ENCODE measurements at regions not wholly inside any gene's neighbourhood (a gene's known extent, or its start where the extent isn't known, plus 50 kb on each side); places are given as distances from the start of the nearest gene placed in this dataset.

DNA sequence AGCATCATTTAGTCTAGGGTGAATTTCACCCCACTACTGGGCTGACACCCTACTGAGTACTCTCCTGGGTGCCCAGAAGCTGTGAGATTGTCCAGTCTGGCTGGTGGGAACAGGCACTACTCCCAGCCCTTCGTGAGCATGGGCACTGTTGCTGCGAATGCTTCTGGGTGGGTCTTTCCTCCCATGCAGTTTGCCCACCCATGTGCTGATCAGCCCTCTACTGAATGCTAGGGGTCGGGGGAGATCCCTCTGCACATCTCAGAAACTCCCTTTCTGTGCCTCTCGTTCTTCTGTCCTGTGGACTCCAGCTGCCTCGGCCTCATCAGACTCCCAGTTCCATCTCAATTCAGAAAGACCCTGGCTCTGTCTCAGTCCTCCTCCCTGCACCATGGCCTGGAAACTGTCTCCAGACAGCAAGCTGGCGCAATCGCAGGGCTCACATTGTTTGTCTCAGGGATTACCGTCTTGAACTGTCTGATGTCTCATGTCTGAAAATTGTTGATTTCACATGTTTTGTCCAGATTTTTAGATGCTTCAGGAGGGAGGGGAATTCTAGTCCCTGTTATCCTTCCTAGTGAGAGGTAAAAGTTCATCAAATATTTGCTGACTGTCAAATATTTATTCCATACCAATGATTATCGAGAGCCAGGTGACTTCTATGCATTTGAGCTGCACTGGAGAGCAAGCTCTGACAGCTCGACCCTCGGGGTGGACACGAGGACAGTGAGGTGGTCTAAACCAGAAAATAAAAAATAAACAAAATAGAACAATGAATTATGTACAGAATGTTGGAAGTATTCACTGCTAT, 316.6 kb upstream of the RTL1 start:
- no peak overlapping the region for H3K27ac Mint-ChIP-seq
- no peaks in the 10 kb centered on the region for H3K27me3 Mint-ChIP-seq

DNA sequence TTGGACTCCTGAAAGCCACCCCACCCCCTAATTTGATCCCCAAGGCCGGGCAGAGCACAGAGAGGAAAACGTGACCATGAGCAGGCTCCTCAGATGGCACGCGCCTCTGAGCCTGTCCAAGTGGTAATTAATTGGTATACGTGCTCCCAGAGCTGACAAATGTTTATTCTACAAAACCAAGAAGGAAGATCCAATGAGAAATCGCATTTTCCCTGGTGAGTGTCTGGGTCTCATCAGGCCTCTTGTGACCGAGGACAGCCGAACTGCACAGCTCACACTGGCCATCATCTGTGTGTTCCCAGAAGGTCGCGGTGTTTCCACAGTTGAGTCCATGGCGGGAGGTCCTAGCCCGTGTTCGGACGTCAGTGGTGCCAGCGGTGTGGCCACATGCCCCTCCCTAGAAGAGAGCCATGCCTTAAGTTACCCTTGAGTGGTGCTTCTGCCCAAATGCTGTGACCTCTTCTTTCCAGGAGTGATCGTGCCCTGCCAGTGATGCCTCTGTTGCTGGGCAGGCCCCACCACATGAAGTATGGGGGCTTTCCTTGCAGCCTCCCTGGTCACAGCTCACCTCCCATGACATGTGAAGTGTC, 317.5 kb upstream of the RTL1 start:
- Mint-ChIP-seq H3K36me3 (ENCODE audit: low read depth) (no peaks in the 10 kb centered on the region), H3K27me3 (no peaks in the 10 kb centered on the region), H3K4me1 (ENCODE audit: low read depth) (no peaks in the 10 kb centered on the region), H3K27ac (no peak overlapping the region), H3K4me3 (no peak overlapping the region), H3K9me3 (no peaks in the 10 kb centered on the region)

More for the DNA sequence above, 316.6 kb upstream of the RTL1 start:
- Mint-ChIP-seq H3K4me3 (no peak overlapping the region), H3K9me3 (peaks cover 1% of the 10 kb centered on the region), H3K4me1 (ENCODE audit: low read depth) (no peaks in the 10 kb centered on the region), H3K36me3 (ENCODE audit: low read depth) (no peaks in the 10 kb centered on the region)

GRCh38 chr14:101221549-101222160, 318.1 kb upstream of the RTL1 start:
- Mint-ChIP-seq H3K4me3 (no peak overlapping the region), H3K27me3 (no peaks in the 10 kb centered on the region), H3K36me3 (ENCODE audit: low read depth) (no peaks in the 10 kb centered on the region), H3K27ac (no peak overlapping the region), H3K4me1 (ENCODE audit: low read depth) (no peaks in the 10 kb centered on the region), H3K9me3 (no peaks in the 10 kb centered on the region)

DNA sequence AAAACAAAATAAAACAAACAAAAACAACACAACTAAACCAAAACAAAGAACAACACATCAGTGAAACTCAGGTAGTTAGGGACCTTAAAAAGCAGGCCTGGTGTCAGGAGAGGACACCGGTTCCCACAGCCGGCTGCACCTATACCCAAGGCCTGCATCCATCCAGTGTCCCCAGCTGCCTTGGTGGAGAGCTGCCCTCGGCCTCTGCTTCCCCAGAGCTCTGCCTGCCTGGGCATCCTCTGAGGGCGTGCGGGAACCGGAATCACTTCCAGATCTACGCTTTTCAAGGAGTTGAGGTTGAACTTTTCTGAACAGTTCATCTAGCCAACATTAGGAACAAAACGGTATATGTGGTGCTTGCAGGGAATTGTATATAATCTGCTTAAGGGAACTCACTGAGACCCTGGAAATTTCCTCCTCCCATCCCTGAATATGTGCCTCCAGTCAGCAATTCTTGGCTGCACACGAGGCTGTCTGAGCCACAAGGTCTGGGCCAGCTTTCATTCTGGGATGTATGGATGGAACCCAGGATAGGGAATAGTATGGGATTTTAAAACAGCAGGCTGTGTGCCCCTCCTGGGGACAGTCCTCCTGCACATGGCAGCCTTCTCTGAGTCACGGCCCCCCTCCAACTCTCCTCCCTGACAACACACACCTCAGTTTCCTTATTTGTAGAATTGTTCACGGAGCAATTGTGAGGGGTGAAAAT, 319.0 kb upstream of the RTL1 start:
- no peak overlapping the region for H3K4me3 Mint-ChIP-seq
- no peaks in the 10 kb centered on the region for H3K4me1 Mint-ChIP-seq (ENCODE audit: low read depth)
- H3K27me3 Mint-ChIP-seq, result no peaks in the 10 kb centered on the region
- H3K27ac Mint-ChIP-seq, result no peak overlapping the region
- H3K36me3 Mint-ChIP-seq (ENCODE audit: low read depth), result no peaks in the 10 kb centered on the region
- no peaks in the 10 kb centered on the region for H3K9me3 Mint-ChIP-seq

DNA sequence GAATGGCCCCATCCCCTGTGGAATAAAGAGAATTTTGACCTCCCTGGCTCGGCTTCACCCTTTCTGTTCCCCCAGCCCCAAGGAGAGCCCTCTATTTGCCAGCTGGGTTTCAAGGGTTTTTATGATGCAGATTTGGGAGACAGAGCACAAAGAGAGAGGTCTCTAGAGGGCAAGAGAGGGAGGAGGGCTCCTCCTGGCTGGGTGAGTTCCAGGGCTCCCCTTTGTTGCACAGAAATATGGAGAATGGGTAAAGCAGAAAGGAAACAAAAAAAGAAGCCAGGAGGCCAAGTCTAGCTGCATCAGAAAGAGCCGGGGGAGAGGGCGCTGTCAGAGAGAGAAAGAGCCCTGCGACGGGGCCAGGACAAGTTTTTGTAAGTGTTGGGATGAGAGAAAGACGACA, 319.6 kb upstream of the RTL1 start:
- Mint-ChIP-seq H3K36me3 (ENCODE audit: low read depth) (no peaks in the 10 kb centered on the region), H3K4me3 (no peak overlapping the region), H3K27ac (no peak overlapping the region), H3K4me1 (ENCODE audit: low read depth) (no peaks in the 10 kb centered on the region), H3K27me3 (no peaks in the 10 kb centered on the region), H3K9me3 (no peaks in the 10 kb centered on the region)

DNA sequence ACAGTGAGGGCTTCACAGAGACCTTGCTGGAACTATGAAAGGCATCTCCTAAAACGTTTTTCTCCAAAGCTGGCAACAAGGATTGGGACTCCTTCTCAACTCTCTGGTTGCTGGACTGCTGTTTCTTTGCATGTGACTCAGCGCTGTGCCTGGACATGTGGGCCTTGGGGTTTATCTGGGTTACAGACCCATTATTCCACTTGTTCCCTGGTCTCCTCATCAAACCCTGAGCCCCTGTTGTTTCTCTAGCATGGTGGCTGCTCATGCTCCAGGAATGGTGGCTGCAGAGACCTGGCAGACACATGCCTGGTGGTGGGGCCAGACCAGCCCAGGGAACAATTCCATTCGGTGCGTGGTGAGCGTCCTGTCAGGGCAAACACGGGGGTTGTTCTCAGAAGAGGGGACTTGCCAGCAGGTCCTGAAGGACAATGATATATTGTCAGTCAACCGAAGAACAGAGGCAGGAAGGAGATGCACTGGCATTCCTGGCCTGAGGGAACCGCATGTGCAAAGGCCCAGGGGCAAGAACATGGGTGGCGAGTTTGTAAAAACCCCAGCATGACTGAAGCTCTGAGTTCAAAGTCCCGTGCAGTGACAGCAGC, 320.1 kb upstream of the RTL1 start:
- Mint-ChIP-seq H3K9me3 (no peaks in the 10 kb centered on the region), H3K4me3 (no peak overlapping the region), H3K27me3 (no peaks in the 10 kb centered on the region), H3K4me1 (ENCODE audit: low read depth) (no peaks in the 10 kb centered on the region), H3K27ac (no peak overlapping the region), H3K36me3 (ENCODE audit: low read depth) (no peaks in the 10 kb centered on the region)

GRCh38 chr14:101224356-101225156, 321.0 kb upstream of the RTL1 start:
- Mint-ChIP-seq H3K27ac (no peak overlapping the region), H3K4me1 (ENCODE audit: low read depth) (no peaks in the 10 kb centered on the region), H3K4me3 (no peak overlapping the region)

DNA sequence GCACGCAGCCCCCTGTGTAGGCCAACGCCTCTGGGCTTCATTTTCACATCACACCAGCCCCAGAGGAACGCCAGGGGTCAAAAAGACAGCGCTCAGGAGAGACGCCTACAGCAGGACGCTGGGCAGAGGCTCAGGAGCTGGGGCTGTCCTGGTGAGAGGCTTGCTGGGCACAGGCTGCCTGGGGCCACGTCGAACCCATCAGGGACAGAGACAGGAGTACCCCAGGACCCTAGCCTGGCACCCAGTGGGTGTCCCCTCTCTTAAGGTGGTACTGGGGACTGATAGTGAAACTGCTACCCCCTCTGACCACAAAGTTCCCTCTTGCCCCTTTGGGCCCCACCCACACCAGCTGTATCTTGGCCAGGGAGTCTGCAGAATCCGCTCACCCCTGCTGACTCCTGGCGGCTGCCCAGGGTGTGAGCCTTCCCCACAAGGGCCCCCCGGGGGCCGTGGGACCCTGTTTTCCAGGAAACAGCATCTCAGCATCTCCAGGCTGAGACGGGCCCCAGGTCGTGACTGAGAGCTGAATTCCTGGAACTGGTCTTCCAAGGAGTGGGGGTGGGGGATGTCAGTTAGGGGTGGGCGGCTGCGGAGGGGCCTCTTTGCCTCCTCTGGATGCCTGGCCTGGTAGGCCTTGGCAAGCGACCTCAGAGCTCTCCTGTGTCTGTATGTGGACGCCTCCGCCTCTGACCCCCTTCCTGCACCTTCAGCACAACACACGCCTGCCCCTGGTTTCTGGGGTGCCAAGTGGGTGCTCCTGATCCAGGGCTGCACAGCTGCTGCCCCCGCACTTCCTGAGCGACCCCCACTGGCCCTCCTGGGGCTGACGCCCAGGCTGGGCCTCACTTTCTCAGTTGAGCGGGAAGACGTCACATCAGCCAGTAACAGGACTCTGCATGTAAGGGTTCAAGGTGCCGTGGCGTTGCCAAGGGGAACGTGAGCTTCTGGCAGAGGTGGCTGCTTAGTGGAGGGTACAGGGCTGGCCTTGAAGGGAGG, 321.9 kb upstream of the RTL1 start:
- H3K27me3 Mint-ChIP-seq, result no peaks in the 10 kb centered on the region
- no peaks in the 10 kb centered on the region for H3K9me3 Mint-ChIP-seq
- H3K4me3 Mint-ChIP-seq, result no peak overlapping the region
- H3K36me3 Mint-ChIP-seq (ENCODE audit: low read depth), result no peaks in the 10 kb centered on the region
- no peak overlapping the region for H3K27ac Mint-ChIP-seq
- no peaks in the 10 kb centered on the region for H3K4me1 Mint-ChIP-seq (ENCODE audit: low read depth)

More at GRCh38 chr14:101224356-101225156, 321.0 kb upstream of the RTL1 start:
- no peaks in the 10 kb centered on the region for H3K27me3 Mint-ChIP-seq
- no peaks in the 10 kb centered on the region for H3K9me3 Mint-ChIP-seq
- H3K36me3 Mint-ChIP-seq (ENCODE audit: low read depth), result no peaks in the 10 kb centered on the region

DNA sequence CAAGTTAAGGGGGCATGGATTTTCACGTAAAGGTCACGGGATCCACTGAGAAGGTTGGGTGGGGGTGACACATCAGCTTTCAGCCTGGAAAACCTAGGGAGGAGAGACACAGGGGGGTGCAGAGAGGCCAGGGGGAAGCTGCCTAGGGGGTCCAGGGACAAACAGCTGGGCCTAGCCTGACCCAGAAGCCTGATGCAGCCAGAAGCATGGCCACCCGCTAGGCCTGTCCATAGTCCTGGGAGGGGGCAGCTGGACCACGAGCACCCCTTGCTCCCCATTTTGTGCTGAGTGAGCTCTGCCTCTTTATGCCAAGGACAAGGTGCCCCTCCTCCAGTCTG, 322.7 kb upstream of the RTL1 start:
- H3K27me3 Mint-ChIP-seq, result no peaks in the 10 kb centered on the region
- no peaks in the 10 kb centered on the region for H3K9me3 Mint-ChIP-seq
- no peak overlapping the region for H3K27ac Mint-ChIP-seq

DNA sequence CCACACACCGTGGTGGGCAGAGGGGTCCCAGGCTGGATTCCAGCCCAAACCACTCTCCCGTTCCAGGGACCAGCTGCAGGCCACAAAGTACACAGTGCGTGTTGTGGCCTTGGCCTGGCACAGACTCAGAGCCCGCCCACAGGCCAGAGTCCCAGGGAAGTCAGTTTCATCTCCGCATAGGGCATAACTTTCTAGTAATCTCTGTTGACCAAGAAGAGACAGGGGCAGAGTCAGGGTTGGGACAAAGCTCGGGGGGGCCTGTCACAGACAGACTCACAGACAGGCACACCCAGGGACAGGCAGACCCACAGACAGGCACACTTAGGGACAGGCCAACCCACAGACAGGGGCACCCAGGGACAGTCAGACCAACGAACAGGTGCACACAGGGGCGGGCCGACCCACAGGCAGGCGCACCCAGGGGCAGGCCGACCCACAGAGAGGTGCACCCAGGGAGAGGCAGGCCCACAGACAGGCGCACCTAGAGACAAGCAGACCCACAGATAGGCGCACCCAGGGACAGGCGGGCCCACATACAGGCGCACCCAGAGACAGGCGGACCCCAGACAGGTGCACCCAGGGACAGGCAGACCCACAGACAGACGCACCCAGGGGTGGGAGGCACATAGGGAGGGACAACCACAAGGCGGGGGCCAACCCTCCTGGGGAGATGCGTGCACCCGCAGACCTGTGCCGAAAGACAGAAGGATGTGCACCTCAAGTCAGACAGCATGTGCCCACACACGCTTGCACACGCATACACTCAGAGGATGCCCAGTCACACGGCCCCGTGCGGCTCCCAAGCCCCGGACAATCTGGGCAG, 323.3 kb upstream of the RTL1 start:
- Mint-ChIP-seq H3K4me1 (ENCODE audit: low read depth) (no peaks in the 10 kb centered on the region), H3K4me3 (no peak overlapping the region), H3K36me3 (ENCODE audit: low read depth) (no peaks in the 10 kb centered on the region), H3K9me3 (no peaks in the 10 kb centered on the region), H3K27me3 (no peaks in the 10 kb centered on the region), H3K27ac (no peak overlapping the region)

More for the DNA sequence above, 322.7 kb upstream of the RTL1 start:
- H3K36me3 Mint-ChIP-seq (ENCODE audit: low read depth), result no peaks in the 10 kb centered on the region
- H3K4me1 Mint-ChIP-seq (ENCODE audit: low read depth), result no peaks in the 10 kb centered on the region
- no peak overlapping the region for H3K4me3 Mint-ChIP-seq

DNA sequence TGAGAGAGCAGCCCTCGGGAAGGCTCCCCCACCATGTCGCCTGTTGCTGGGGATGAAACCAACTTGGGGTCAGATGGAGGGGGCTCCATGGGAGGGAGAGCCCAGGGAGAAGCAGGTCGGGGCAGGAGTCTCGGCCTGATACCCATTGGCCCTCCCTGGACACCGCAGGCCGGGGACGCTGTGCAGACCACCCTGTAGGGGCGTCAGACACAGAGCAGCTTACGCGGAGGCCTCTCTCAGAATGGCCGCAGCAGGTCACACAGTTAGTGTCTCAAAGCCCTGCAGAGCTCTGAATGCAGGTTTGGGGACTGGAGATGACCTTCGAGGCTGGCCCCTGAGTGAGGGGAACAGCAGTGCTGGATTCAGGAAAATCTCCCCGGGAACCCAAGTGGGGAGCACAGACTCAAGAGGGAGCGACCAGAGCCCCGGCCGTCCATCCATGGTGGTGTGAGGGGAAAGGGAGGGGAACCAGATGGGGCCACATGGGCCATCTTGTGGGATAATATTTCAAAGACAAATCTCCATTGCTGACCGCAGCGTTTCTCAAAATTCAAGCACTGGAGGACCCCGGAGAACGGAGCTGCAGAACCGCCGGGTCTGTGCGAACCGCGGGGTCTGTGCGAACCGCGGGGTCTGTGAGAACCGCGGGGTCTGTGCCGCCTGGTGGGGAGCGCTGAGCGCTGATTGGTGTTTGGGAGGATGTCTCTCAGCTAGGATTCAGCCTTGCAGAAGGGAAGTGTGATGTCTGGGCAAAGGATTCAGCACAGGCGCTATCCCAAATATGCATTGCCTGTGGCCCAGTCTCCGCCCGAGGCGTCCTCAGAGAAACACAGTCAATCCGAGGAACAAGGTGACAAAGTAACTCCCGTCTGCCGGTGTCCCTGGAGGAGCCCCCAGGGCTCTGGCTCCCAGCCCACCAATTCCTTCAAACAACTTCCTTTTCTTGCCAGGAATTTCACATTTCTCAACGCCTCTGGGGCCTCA, 324.4 kb upstream of the RTL1 start:
- Mint-ChIP-seq H3K27me3 (no peaks in the 10 kb centered on the region), H3K4me1 (ENCODE audit: low read depth) (no peaks in the 10 kb centered on the region), H3K27ac (no peak overlapping the region), H3K36me3 (ENCODE audit: low read depth) (no peaks in the 10 kb centered on the region), H3K9me3 (no peaks in the 10 kb centered on the region), H3K4me3 (no peak overlapping the region)

Measured in stimulated activated naive CD8-positive, alpha-beta T cell treated with anti-CD3 and anti-CD28 coated beads, Interleukin-15, Interleukin-2, amounts not matched to agents 100 ng/mL and 50 ng/mL, for 24 hours (primary cell).